Panc1 (cell line): ENCODE measurements at regions not wholly inside any gene's neighbourhood (a gene's known extent, or its start where the extent isn't known, plus 50 kb on each side); places are given as distances from the start of the nearest gene placed in this dataset.

Experiments
- POLR2AphosphoS5 ChIP-seq: IDR thresholded peaks from 2 replicates; pipeline ENCODE4 v1.6.1; 2012; ENCODE audit warnings: mild to moderate bottlenecking, low read depth, low read length, moderate library complexity
- TF ChIP-seq, protein P1 (sequence below): fragments of 450-650 bp; IDR thresholded peaks from 2 replicates; pipeline ENCODE4 v1.5.1; 2017; ENCODE audit warnings: mild to moderate bottlenecking

DNA sequence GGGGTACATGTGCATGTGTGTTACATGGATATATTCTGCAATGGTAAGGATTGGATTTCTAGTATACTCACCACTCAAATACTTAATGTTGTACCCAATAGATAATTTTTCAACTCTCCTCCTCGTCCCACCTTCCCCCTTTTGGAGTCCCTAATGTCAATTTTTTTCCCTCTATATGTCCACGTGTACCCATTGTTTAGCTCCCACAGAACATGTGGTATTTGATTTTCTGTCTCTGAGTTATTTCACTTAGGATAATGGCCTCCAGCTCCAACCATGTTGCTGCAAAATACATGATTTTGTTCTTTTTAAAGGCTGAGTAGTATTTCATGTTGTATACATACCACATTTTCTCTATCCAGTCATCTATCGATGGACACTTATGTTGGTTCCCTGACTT lies 97.2 kb upstream of the TMTC1 start:
- TF ChIP-seq, protein P1, sequence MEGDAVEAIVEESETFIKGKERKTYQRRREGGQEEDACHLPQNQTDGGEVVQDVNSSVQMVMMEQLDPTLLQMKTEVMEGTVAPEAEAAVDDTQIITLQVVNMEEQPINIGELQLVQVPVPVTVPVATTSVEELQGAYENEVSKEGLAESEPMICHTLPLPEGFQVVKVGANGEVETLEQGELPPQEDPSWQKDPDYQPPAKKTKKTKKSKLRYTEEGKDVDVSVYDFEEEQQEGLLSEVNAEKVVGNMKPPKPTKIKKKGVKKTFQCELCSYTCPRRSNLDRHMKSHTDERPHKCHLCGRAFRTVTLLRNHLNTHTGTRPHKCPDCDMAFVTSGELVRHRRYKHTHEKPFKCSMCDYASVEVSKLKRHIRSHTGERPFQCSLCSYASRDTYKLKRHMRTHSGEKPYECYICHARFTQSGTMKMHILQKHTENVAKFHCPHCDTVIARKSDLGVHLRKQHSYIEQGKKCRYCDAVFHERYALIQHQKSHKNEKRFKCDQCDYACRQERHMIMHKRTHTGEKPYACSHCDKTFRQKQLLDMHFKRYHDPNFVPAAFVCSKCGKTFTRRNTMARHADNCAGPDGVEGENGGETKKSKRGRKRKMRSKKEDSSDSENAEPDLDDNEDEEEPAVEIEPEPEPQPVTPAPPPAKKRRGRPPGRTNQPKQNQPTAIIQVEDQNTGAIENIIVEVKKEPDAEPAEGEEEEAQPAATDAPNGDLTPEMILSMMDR = no peak
- TF ChIP-seq POLR2AphosphoS5 = no peak
